GM23338 (cell line): ENCODE measurements at regions not wholly inside any gene's neighbourhood (a gene's known extent, or its start where the extent isn't known, plus 50 kb on each side); places are given as distances from the start of the nearest gene placed in this dataset.

Source experiments
- ATAC-seq: fragments of 200-7000 bp; cut with Tn5 transposase; 3 replicates; pipeline ENCODE4 v1.9.1; 2020
- DNase-seq: peaks from one replicate; pipeline ENCODE4 v3.0.0-alpha.2; 2015; ENCODE audit warnings: low spot score
- H2AFZ ChIP-seq: fragments of 200-600 bp; sonication (generic); 2 replicates; pipeline ENCODE4 v1.8.0; 2016; ENCODE audit warnings: antibody characterized with exemption, mild to moderate bottlenecking, moderate library complexity
- H3F3A ChIP-seq: fragments of 200-600 bp; sonication (generic); replicated peaks from 2 replicates; pipeline ENCODE4 v1.8.0; 2017; ENCODE audit warnings: antibody characterized with exemption, mixed run types, low read depth
- H3K27ac ChIP-seq: fragments of 200-600 bp; sonication (generic); 2 replicates; pipeline ENCODE4 v1.6.1; 2016; ENCODE audit warnings: low read depth
- H3K27me3 ChIP-seq: fragments of 200-600 bp; sonication (generic); 2 replicates; pipeline ENCODE4 v1.8.0; 2016; ENCODE audit warnings: mild to moderate bottlenecking, mixed run types, moderate library complexity; ENCODE audit not compliant: insufficient read depth
- H3K36me3 ChIP-seq: fragments of 200-600 bp; sonication (generic); 2 replicates; pipeline ENCODE4 v1.8.0; 2016; ENCODE audit warnings: mild to moderate bottlenecking; ENCODE audit not compliant: insufficient read depth
- H3K4me1 ChIP-seq: fragments of 200-600 bp; sonication (generic); 2 replicates; pipeline ENCODE4 v1.8.0; 2016; ENCODE audit warnings: mild to moderate bottlenecking, moderate library complexity; ENCODE audit not compliant: insufficient read depth
- H3K4me2 ChIP-seq: fragments of 200-600 bp; sonication (generic); 2 replicates; pipeline ENCODE4 v1.7.1; 2017; ENCODE audit warnings: mixed run types
- H3K4me3 ChIP-seq: fragments of 200-600 bp; sonication (generic); 2 replicates; pipeline ENCODE4 v1.6.1; 2016; ENCODE audit warnings: mixed run types
- H3K79me2 ChIP-seq: fragments of 200-600 bp; sonication (generic); replicated peaks from 2 replicates; pipeline ENCODE4 v1.8.0; 2017; ENCODE audit warnings: mild to moderate bottlenecking; ENCODE audit not compliant: insufficient read depth
- H3K9me2 ChIP-seq: fragments of 200-600 bp; sonication (generic); 2 replicates; pipeline ENCODE4 v1.8.0; 2017; ENCODE audit not compliant: insufficient read depth
- H4K20me1 ChIP-seq: fragments of 200-600 bp; sonication (generic); replicated peaks from 2 replicates; pipeline ENCODE4 v1.8.0; 2017; ENCODE audit warnings: mild to moderate bottlenecking; ENCODE audit not compliant: insufficient read depth
- H3K27ac Mint-ChIP-seq: 2 replicates; pipeline ENCODE4 v1.8.0; 2020; ENCODE audit warnings: inconsistent platforms, mild to moderate bottlenecking, moderate library complexity, mixed read lengths
- H3K27me3 Mint-ChIP-seq: 3 replicates; pipeline ENCODE4 v1.8.0; 2022; ENCODE audit warnings: low read depth, mild to moderate bottlenecking, moderate library complexity, mixed read lengths, inconsistent platforms; ENCODE audit not compliant: insufficient read depth, poor library complexity
- H3K36me3 Mint-ChIP-seq: 3 replicates; pipeline ENCODE4 v1.8.0; 2021; ENCODE audit warnings: low read depth, mild to moderate bottlenecking, inconsistent platforms, moderate library complexity, mixed read lengths
- H3K4me1 Mint-ChIP-seq: 3 replicates; pipeline ENCODE4 v1.8.0; 2020; ENCODE audit warnings: mild to moderate bottlenecking, inconsistent platforms, mixed read lengths
- H3K4me3 Mint-ChIP-seq: 3 replicates; pipeline ENCODE4 v1.8.0; 2021; ENCODE audit warnings: moderate library complexity, mild to moderate bottlenecking, inconsistent platforms, mixed read lengths
- H3K9me3 Mint-ChIP-seq: 3 replicates; pipeline ENCODE4 v1.8.0; 2020; ENCODE audit warnings: moderate library complexity, mild to moderate bottlenecking, inconsistent platforms, mixed read lengths
- CREB1 ChIP-seq: fragments of 250-450 bp; sonication (Bioruptor Pico); IDR thresholded peaks from 2 replicates; pipeline ENCODE4 v1.5.0; 2020; ENCODE audit warnings: low read depth, mild to moderate bottlenecking, moderate library complexity
- CTCF ChIP-seq, 2 experiments: fragments of 200-600 bp in 1 of 2; sonication (generic) in 1 of 2; conservative IDR thresholded peaks; 2 replicates each; pipeline versions ENCODE4 v1.5.1 to v1.6.1; 2016 to 2017; ENCODE audit warnings: antibody characterized with exemption in 2 of 2, low read depth in 2 of 2, mild to moderate bottlenecking in 2 of 2, moderate library complexity in 1 of 2
- ETS1 ChIP-seq: IDR thresholded peaks from 2 replicates; pipeline ENCODE4 v1.6.1; 2016; ENCODE audit warnings: antibody characterized with exemption
- EZH2 ChIP-seq: fragments of 200-600 bp; sonication (generic); IDR thresholded peaks from one replicate; pipeline ENCODE4 v1.8.0; 2017; ENCODE audit warnings: antibody characterized with exemption, mild to moderate bottlenecking, low read depth; ENCODE audit not compliant: unreplicated experiment
- EZH2phosphoT487 ChIP-seq: fragments of 200-600 bp; sonication (generic); IDR thresholded peaks from one replicate; pipeline ENCODE4 v1.8.1; 2018; ENCODE audit warnings: antibody characterized with exemption; ENCODE audit not compliant: unreplicated experiment
- JUNB ChIP-seq: IDR thresholded peaks from one replicate; pipeline ENCODE4 v1.6.1; 2016; ENCODE audit warnings: antibody characterized with exemption; ENCODE audit not compliant: unreplicated experiment
- NANOG ChIP-seq: IDR thresholded peaks from 2 replicates; pipeline ENCODE4 v1.6.1; 2016; ENCODE audit warnings: antibody characterized with exemption, borderline replicate concordance
- POLR2AphosphoS5 ChIP-seq: IDR thresholded peaks from 2 replicates; pipeline ENCODE4 v1.6.1; 2016; ENCODE audit warnings: antibody characterized with exemption, low read depth
- REST ChIP-seq: IDR thresholded peaks from one replicate; pipeline ENCODE4 v1.6.1; 2018; ENCODE audit warnings: antibody characterized with exemption; ENCODE audit not compliant: unreplicated experiment
- STAT1 ChIP-seq: IDR thresholded peaks from one replicate; pipeline ENCODE4 v1.6.1; 2016; ENCODE audit warnings: antibody characterized with exemption; ENCODE audit not compliant: unreplicated experiment
- ZNF331 ChIP-seq: fragments of 250-450 bp; sonication (Bioruptor Pico); IDR thresholded peaks from 2 replicates; pipeline ENCODE4 v1.5.0; 2020; ENCODE audit warnings: low read depth, mild to moderate bottlenecking, moderate library complexity
- ZNF462 ChIP-seq: fragments of 250-450 bp; sonication (Bioruptor Pico); IDR thresholded peaks from 2 replicates; pipeline ENCODE4 v1.5.0; 2020; ENCODE audit warnings: mild to moderate bottlenecking, moderate library complexity

- TF ChIP-seq REST: no peak
- TF ChIP-seq CTCF (conservative IDR thresholded peaks at IDR 0.05; ENCODE audit: low read depth in 2 of 2): no peak
- no peak for TF ChIP-seq ETS1
- no peak for TF ChIP-seq CREB1 (CRISPR knock-in tag)
- no peak for TF ChIP-seq NANOG
- TF ChIP-seq STAT1: no peak
- TF ChIP-seq EZH2: no peak
- TF ChIP-seq ZNF331 (CRISPR knock-in tag): no peak
- TF ChIP-seq POLR2AphosphoS5: no peak
These were observed 118.4 kb upstream of the GPR149 start (continued) for GRCh38 chr3:154548341-154548740.

- Histone ChIP-seq H3K27ac (no peak overlapping the region), H3F3A (no peaks in the 10 kb centered on the region), H3K9me2 (no peaks in the 10 kb centered on the region), H3K4me3 (no peak overlapping the region), H2AFZ (no peak overlapping the region), H4K20me1 (no peaks in the 10 kb centered on the region), H3K27me3 (no peaks in the 10 kb centered on the region), H3K4me2 (no peak overlapping the region), H3K79me2 (no peaks in the 10 kb centered on the region), H3K36me3 (no peaks in the 10 kb centered on the region), H3K4me1 (no peaks in the 10 kb centered on the region)
- ATAC-seq (no peak; the same call in 2 of the 3 replicates), DNase-seq (peak; percentile 18)
- Mint-ChIP-seq H3K27ac (no peak overlapping the region), H3K9me3 (no peaks in the 10 kb centered on the region), H3K4me1 (0 out of 3 replicates have a peak, but pooled peaks cover 3% of the 10 kb centered on the region), H3K36me3 (no peaks in the 10 kb centered on the region), H3K27me3 (no peaks in the 10 kb centered on the region), H3K4me3 (no peak overlapping the region)
- TF ChIP-seq EZH2phosphoT487: no peak
- TF ChIP-seq ZNF462: no peak
- no peak for TF ChIP-seq NANOG
- TF ChIP-seq ZNF331 (CRISPR knock-in tag): no peak
- no peak for TF ChIP-seq ETS1
- no peak for TF ChIP-seq JUNB
- TF ChIP-seq CREB1 (CRISPR knock-in tag): no peak
These were observed 112.8 kb upstream of the GPR149 start for GRCh38 chr3:154542837-154543236.
